ENCODE measurements at regions not wholly inside any gene's neighbourhood (a gene's known extent, or its start where the extent isn't known, plus 50 kb on each side); places are given as distances from the start of the nearest gene placed in this dataset.

DNA sequence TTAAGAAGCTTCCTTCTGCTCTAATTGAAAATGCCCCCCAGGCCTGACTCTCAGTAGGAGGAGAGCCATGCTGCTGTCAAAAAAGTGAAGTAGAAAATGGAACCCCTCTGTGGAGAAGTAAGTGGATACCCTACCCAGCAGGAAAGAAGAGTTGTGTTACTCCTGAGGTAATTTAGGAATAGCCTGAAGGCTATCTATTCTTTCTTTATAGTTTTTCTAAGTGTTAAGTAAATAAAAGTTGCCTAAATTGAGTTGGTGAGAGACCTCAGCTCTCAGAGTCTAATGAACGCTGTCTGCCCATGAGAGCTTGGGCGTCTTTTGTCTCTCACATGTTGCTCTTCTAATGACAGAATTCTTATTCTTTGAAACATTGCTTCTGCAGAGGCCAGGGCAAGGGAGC, 116.2 kb downstream of the NSUN3 start:
- DNase-seq, result no peak

DNA sequence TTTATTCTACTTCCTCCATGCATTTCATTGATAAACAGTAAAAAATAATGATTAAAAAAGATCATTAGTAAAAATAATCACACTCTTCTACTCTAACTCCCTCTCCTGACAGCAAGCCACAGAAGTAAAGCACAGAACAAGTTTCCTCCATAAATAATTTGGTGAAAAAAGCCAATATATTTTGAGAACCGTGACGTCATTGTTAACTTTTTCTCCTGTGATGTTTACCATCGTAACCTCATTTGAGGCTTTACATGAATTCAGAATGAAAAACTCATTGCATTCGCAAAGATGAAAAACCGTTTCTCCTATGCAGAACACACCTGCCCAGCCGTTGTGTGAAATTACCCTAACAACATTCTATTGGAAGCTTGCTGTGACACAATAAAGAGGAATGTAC, 120.7 kb downstream of the NSUN3 start:
- DNase-seq, result no peak

GRCh38 chr3:94184781-94185180, 121.9 kb downstream of the NSUN3 start:
- DNase-seq, result no peak

DNA sequence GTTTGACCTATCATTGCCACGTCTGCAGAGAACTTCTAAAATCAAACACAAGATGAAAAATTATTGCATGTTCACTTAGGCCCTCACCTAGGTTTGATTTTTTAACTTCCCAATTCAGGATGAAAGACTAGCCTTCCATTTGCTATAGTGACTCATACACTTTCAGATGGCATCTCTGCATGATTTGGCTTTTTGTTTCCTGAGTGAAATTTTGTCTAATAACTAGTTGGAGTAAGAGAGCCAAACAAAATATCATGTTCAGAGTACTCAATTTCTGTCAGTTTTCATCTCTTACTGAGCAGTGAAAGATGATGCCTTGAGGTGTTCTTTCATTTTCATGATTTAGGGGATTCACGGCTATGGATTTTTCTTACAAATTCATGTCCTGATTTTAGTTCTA, 122.9 kb downstream of the NSUN3 start:
- DNase-seq, result no peak

DNA sequence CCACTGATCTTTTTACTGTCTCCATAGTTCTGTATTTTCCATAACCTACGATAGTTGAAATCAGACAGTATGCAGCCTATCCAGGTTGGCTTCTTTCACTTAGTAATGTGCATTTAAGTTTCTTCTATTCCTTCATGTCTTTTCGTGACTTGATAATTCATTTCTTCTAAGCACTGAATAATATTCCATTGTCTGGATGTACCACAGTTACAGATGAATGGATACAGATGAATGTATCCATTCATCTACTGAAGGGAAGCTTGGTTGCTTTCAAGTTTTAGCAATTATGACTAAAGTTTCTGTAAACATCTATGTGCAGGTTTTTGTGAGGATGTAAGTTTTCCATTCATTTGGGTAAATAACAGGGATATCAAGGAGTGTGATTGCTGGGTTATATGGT, 124.8 kb downstream of the NSUN3 start:
- DNase-seq, result no peak

DNA sequence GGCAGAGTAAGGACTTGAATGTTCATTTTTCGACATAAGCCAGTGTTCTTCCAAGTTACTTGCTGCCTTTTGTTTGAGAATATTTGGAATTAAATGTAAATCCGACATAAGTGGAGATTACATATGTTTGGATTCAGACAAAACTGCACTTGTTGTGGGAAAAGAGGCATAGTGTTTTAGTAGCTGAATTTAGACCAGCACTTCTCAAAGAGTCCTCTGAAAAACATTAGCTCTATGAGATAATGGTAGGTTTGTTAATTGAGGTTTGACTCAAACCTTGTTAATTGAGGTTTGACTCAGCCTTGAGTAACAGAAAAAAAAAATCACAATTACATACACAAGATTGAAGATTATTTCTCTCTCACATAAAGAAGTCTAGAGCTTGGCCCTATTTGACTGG, 132.5 kb downstream of the NSUN3 start:
- DNase-seq, result no peak

DNA sequence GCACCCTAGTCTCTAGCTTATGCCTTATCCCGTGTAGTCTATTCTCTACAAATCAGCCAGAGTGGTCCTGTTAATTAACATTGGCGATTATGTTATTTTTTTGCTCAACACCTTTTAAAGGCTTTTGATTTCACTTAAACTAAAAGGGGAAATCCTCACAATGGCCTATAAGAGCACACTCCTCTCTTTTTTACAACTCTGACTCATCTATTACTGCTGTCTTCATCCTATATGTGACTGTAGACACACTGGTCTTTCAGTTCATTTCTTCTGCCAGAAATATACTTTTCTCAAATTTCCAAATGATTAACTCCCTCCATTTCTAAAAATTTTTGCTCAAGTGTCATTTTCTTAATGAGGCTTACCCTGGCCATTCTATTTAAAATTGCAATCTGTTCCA, 143.4 kb downstream of the NSUN3 start:
- DNase-seq, result no peak

DNA sequence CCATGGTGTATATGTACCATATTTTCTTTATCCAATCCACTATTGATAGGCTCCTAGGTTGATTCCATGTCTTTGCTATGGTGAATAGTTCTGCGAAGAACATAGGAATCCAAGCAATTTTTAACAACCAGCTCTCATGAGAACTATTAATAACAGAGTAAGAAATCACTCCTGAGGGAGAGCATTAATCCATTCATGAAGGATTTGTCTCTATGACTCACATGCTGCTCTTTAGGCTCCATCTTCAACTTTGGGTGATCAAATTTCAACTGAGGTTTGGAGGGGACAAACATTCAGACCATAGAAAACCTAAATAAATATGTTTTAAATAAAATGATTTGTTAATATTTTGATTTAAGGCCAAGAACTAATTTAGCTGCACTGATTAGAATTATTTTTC, 147.4 kb downstream of the NSUN3 start:
- DNase-seq, result no peak

DNA sequence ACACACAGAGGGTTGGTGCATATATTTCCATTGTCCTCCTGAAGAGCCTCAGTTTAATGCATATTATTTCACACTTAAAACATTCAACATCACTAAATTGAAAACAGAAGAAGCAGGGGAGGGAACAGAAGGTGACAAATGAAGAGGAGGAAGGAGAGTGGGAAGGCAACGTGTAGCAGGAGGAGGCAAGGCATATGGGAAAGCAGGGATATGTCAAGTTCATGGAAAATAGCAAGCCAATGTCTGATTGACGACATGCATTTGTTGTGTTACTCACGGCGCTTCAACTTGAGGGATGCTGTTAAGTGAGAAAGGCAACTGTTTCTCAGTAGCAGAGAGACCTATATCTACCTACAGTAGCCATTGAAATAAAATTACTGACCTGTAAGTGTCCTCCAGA, 154.5 kb downstream of the NSUN3 start:
- DNase-seq, result no peak

GRCh38 chr3:94220426-94220825, 157.6 kb downstream of the NSUN3 start:
- no peak for DNase-seq

DNA sequence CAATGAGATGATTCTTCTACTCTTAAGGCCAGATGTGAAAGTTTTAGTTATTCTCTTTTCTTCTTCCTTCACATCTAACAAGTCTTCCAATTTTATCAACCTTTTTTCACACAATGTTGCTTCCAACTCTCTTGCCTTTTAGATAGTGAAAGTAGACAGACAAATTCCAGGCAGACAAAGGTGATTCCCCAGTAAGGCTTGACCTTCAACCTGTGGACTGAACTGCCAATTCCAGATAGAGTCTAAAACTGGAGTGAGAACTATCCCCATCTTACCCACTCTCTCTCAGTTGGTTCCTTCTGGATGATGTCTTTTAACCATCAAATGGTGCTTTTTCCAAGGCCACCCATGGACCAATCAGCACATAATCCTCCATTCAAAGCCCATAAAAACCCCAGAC, 159.0 kb downstream of the NSUN3 start:
- DNase-seq, result no peak

DNA sequence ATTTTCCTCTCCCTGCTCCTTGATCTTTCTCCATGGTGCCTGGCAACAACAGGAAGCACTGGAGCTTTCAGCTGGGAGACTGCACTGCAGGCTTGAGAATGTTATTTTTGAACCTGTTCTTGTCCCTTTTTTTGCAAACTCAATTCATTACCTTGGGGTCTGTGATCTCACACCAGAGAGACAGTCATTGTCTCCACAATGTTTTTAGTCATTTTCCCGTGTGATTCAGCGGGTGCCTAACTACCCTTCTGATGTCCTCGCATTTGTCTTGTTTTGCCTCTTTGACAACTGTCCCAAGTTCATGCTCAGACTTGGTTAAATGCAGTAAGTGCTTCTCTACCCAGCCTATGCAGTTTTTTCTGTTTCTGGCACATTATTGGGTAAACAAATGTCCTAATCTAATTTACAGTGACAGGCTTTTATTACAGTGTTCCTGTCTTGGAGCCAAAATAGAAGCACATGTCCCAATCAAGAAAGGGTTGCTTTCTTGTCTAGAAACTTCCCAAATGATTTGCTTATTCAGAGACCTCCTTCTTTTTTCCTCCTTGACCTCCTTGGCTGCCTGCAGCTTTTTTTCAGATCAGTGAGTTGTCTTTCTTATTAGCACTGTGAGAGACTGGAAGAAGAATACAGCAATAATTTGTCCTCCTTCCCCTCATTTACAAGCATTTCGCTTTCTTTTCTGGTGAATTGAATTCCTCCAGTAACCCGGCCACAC, 162.4 kb downstream of the NSUN3 start:
- peak; percentile 2 for DNase-seq

- no peak for DNase-seq
Measured at GRCh38 chr3:94226078-94226477, 163.2 kb downstream of the NSUN3 start.

- no peak for DNase-seq
Measured at GRCh38 chr3:94232921-94233320, 170.1 kb downstream of the NSUN3 start.

DNA sequence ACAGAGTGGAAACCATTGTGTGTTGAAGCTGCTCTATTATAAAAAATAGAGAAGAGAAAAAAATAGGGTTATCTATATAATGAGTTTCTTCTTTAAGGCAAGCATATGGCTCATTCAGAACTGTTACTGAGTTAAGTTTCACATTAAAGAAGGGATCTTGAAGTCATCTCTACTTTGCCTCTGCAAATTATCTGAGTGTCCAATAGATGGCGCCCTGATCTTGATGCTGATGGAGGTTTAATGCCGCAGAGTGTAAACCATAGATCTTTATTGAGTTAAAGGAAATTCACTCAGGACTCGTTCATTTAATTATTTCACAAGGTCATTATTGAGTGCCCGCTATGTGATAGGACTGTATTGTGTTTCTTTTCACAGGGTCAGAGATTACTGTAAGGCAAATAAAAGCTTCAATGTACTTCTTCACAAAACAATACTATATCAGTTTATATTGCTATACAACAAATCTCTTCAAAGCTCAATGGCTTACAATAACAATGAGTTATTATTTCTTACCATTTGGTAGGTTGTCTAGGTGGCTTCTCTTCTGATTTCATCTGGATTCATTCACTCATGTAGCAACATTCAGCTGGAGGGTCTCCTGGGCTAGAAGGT, 171.4 kb downstream of the NSUN3 start:
- DNase-seq, result peak; percentile 37

- no peak for DNase-seq
Measured at GRCh38 chr3:94241986-94242385, 179.1 kb downstream of the NSUN3 start.

DNA sequence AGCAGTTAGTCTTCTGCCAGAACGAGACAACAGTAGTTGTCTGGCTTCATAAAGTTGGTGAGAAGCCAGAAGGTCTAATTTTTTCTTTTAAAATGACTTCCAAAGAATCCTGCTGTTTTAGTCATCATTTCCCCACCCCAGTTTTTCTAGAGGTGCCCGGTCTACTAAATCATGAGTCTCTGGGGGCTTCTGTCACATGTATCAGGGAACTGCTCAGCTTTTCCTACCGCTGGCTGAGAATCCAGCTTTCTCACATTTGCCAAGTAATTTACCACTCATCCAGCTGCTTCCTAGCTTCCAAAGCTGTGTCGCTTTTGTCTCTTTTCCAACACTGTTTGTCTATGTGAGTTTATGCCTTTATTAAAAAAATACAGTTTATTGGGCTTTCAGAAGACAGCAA, 183.3 kb downstream of the NSUN3 start:
- DNase-seq, result peak; percentile 33

DNA sequence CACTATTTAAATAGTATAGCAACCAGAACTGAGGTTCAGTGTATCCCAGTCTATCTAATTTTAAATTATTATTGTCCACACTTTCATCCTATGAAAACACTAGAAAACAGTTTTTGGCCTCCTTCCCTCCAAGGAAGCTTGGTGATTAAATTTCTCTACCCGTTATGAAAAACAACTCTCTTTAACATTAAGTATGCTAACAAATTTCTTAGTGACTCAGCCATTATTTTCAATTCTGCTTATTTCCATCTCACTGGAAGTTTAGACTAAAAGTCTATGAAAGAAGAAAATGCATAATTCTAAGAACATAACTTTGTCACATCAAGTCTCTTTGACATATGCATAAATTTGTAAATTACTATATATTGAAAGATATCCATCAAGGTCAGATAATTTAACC, 185.2 kb downstream of the NSUN3 start:
- no peak for DNase-seq

- DNase-seq, result peak; percentile 73
Measured at GRCh38 chr3:94249491-94250079, 186.7 kb downstream of the NSUN3 start.

GRCh38 chr3:94251566-94251965, 188.7 kb downstream of the NSUN3 start:
- DNase-seq, result no peak

DNA sequence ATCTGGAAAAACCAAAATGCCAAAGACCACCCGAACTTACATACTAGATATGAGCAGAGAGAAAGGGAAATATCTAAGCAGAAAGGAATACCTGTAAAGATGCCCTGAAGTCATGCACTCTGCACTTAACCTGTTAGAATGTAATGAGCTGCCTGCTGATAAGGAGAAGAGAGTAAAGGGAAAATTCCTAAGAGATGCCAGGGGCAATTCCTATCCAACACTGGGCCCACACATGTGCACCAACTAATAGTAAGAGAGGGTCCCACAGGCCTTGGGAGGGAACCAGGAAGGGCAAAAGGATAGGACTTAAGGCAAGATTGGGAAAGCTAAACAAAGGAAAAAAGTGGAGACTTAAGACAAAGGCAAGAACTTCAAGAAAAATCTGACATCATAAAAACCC, 189.5 kb downstream of the NSUN3 start:
- no peak for DNase-seq

GRCh38 chr3:94256888-94257813, 194.3 kb downstream of the NSUN3 start:
- peak; percentile 1 for DNase-seq

GRCh38 chr3:94258851-94259250, 196.0 kb downstream of the NSUN3 start:
- DNase-seq, result no peak
